ENCODE measurements at regions not wholly inside any gene's neighbourhood (a gene's known extent, or its start where the extent isn't known, plus 50 kb on each side); places are given as distances from the start of the nearest gene placed in this dataset.
"Not testable (repeated sequence)": the region's sequence is repeated elsewhere in the genome, so short reads cannot be mapped to it uniquely, and the experiment has no call there.

DNA sequence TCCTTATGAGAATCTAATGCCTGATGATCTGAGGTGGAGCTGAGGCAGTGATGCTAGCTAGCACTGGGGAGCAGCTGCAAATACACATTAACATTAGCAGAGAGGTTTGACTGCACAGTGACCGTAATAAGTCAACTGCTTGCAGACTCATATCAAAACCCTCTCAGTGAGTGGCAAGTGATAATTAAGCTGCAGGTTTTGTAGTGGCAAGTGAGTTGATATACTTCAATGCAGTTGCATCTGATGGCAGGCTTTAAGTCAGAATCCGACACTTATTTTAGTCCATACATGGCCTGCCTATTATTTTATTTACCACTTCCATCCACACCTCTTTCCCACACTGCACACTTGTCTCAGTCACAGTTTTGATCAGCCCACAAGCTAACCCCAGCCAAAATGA is 209.2 kb upstream of the IRS2 start:
- Mint-ChIP-seq H3K4me1 (ENCODE audit: low read depth in 2 of 2) (no peaks in the 10 kb centered on the region), H3K9me3 (peaks cover under 1% of the 10 kb centered on the region), H3K36me3 (no peaks in the 10 kb centered on the region), H3K27ac (no peak overlapping the region), H3K27me3 (peaks cover 6 to 8% of the 10 kb centered on the region in 2 donors), H3K4me3 (no peak overlapping the region)
- ATAC-seq (no peak), DNase-seq (ENCODE audit: low spot score) (no peak)

DNA sequence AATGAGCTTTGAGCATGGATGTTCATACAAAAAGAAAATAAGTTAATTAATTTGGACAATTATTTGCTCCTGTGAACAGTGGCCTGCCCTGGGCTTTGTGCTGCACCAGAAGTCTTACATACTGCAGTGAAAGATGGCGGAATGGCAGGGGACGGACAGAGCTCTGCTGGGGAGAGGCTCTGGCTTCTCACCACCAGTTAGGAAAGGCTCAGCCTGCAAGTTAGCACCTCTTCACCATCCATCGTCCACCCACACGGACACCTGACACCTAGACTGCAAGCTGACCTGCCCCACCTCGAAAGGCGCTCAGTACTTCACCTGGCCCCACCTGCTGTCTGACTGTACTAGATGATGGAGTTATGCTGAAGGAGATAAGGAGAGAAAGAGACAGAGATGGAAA is 203.9 kb upstream of the IRS2 start:
- no peak overlapping the region for H3K4me3 Mint-ChIP-seq
- H3K9me3 Mint-ChIP-seq = peaks cover 6% of the 10 kb centered on the region
- peak in 1 of 2 donors; percentile 36 for ATAC-seq
- H3K27me3 Mint-ChIP-seq = peaks cover 0 to 7% of the 10 kb centered on the region in 2 donors
- H3K27ac Mint-ChIP-seq = no peak overlapping the region
- H3K36me3 Mint-ChIP-seq = no peaks in the 10 kb centered on the region
- no peak for DNase-seq (ENCODE audit: low spot score)
- no peaks in the 10 kb centered on the region for H3K4me1 Mint-ChIP-seq (ENCODE audit: low read depth in 2 of 2)

DNA sequence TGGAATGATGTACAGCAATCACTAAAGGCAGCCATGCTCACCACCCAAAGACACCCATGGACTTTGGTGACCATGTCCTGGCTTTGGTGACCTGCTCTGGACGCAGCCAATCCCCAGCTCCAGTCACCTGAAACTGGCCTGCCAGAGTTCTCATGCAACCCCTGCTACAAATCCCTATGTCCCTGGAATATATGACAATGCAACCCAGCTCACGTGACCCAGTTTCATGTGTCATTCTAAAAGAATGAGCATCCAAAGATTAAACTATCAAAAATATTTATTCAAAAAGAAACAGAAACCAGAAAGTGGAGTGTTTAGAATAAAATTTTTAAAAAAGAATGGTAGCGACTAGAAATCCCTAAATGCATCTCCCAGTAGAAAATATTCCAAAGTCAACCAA is 203.3 kb upstream of the IRS2 start:
- Mint-ChIP-seq H3K27ac (no peak overlapping the region), H3K4me3 (no peak overlapping the region)
- ATAC-seq = no peak

DNA sequence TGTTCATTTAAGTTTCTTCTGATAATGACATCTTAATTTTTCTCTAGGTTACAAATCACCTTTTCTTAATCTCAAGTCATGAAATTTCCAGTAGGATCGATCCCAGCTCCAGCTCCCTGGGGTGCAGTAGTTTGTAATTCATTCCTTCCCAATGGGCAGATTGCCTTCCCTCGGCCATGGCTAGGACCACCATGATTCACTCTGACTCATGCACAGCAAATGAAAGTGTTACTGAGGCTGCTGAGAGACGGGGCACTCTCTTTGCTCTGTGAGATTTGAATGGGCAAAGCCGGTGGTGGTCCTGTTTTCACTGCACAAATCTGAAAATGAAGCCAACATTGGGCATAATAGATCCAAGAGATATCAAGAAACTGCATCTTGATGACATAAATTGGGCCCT is 202.8 kb upstream of the IRS2 start:
- no peaks in the 10 kb centered on the region for H3K36me3 Mint-ChIP-seq
- DNase-seq (ENCODE audit: low spot score) = no peak
- H3K4me3 Mint-ChIP-seq = no peak overlapping the region
- peaks cover 6% of the 10 kb centered on the region for H3K9me3 Mint-ChIP-seq
- no peak overlapping the region for H3K27ac Mint-ChIP-seq
- ATAC-seq = no peak
- H3K4me1 Mint-ChIP-seq (ENCODE audit: low read depth in 2 of 2) = no peaks in the 10 kb centered on the region
- peaks cover 0 to 7% of the 10 kb centered on the region in 2 donors for H3K27me3 Mint-ChIP-seq

More for the DNA sequence above, 203.3 kb upstream of the IRS2 start:
- Mint-ChIP-seq H3K27me3 (peaks cover 0 to 7% of the 10 kb centered on the region in 2 donors), H3K36me3 (no peaks in the 10 kb centered on the region), H3K4me1 (ENCODE audit: low read depth in 2 of 2) (no peaks in the 10 kb centered on the region), H3K9me3 (peaks cover 6% of the 10 kb centered on the region)
- no peak for DNase-seq (ENCODE audit: low spot score)

DNA sequence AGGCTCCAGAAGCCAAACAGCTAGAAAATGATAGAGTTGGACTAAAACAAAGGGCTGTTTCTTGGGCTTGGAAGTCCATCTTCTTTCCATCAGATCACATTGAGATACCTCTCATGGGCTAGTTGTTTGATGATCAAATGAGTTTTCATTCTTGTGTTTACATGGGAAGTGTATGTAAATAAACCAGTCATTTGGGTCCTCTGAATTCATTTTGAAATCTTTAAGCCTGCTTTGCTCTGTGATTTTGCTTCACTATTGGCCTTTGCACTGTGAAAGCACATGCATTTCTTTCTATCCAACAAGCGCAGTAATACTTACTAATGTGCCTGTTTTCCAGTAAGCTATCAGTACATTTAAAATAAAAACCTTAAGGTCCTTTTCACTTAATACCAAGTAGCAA is 200.5 kb upstream of the IRS2 start:
- no peak for ATAC-seq
- peaks cover 6% of the 10 kb centered on the region for H3K9me3 Mint-ChIP-seq

DNA sequence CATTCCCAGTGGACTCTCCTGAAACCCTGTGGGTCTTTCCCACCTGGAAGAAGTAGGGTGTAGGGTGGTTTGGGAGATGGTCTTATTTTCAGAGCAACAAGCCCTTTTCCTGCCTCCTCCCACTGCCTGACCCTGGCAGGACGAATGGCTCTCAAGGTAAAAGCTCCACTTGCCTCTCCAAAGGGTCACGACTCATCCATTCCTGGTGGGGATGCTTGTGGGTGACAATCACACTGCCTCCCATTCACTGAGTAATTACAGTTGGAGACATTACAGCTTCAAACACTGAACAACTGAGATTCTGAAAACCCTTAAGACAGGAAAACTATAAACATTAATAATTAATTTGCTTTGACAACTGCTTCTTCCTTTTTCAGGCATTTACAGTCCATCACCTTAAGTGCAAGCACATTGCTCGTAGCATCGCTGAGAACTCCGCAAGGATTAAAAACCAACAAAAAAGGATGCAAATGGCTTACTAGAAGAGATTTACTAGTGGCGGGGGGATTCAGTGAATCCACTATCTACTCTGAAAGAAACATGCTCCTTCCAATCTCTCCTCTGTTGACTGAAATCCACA is 199.6 kb upstream of the IRS2 start:
- peaks cover 6% of the 10 kb centered on the region for H3K9me3 Mint-ChIP-seq
- no peak overlapping the region for H3K27ac Mint-ChIP-seq
- ATAC-seq (no peak), DNase-seq (ENCODE audit: low spot score) (no peak)
- H3K4me3 Mint-ChIP-seq = no peak overlapping the region
- H3K27me3 Mint-ChIP-seq = peaks cover 2 to 7% of the 10 kb centered on the region in 2 donors
- no peaks in the 10 kb centered on the region for H3K4me1 Mint-ChIP-seq (ENCODE audit: low read depth in 2 of 2)
- no peaks in the 10 kb centered on the region for H3K36me3 Mint-ChIP-seq

More for the DNA sequence above, 200.5 kb upstream of the IRS2 start:
- H3K36me3 Mint-ChIP-seq = no peaks in the 10 kb centered on the region
- no peak overlapping the region for H3K4me3 Mint-ChIP-seq
- peaks cover 2 to 7% of the 10 kb centered on the region in 2 donors for H3K27me3 Mint-ChIP-seq
- H3K4me1 Mint-ChIP-seq (ENCODE audit: low read depth in 2 of 2) = no peaks in the 10 kb centered on the region
- no peak for DNase-seq (ENCODE audit: low spot score)
- H3K27ac Mint-ChIP-seq = no peak overlapping the region

DNA sequence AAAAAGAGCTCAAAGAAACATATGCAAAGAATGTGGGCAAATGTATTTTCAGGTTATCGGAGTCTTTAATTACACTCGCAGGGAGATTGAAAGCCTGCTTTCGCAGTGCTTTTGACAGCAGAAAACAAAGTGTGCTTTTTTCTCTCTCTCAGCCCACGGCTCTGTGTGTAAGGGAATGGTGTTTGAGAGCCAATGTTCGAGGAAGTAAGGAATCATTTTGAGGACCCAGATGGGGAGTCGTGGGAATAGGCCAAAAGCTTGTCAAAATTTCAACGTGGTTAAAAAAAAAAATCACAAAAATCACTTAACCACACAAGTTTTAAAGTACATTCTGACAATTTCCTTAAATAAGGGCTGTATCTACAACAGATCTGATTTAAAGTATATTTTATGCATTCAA is 197.1 kb upstream of the IRS2 start:
- no peak for ATAC-seq
- Mint-ChIP-seq H3K27me3 (peaks cover 5 to 6% of the 10 kb centered on the region in 2 donors), H3K36me3 (no peaks in the 10 kb centered on the region), H3K9me3 (peaks cover 2% of the 10 kb centered on the region), H3K27ac (no peak overlapping the region), H3K4me3 (no peak overlapping the region), H3K4me1 (ENCODE audit: low read depth in 2 of 2) (no peaks in the 10 kb centered on the region)
- no peak for DNase-seq (ENCODE audit: low spot score)

DNA sequence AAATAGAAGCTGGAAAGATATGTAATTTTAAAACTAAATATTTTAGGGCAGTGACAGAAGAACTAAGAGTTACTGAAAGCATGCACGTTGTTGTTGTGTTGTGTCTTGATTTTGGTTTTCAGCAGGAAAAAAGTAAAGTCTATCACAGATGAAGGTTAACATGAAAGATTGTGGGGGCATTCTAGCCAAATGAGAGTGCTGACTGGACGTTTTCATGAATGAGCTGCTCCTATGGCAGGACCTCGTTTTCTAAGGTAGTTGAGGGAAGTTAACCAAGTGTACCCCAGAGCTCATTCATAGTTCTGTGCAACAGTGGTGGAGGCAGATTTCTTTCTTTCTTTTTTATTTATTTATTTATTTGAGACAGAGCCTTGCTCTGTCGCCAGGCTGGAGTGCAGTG is 194.6 kb upstream of the IRS2 start:
- Mint-ChIP-seq H3K36me3 (no peaks in the 10 kb centered on the region), H3K4me1 (ENCODE audit: low read depth in 2 of 2) (no peaks in the 10 kb centered on the region), H3K9me3 (no peaks in the 10 kb centered on the region), H3K27me3 (peaks cover 0 to 5% of the 10 kb centered on the region in 2 donors), H3K27ac (no peak overlapping the region), H3K4me3 (no peak overlapping the region)
- no peak for ATAC-seq
- no peak for DNase-seq (ENCODE audit: low spot score)

DNA sequence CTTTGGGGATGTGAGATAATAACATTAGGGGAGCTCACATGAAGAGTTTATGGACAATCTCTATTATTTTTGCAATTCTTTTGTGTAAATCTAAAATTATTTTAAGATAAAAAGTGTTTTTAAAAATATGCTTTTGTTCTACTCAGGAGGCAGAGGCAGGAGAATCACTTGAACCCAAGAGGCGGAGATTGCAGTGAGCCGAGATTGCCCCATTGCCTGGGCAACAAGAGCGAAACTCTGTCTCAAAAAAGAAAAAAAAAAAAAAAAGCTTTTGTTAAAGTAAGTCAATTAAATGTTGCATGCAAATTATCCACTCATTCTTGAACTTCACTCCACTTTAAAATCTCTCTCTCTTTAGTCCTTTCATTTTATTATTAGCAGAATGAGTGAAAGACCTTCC is 193.3 kb upstream of the IRS2 start:
- not testable (repeated sequence) for ATAC-seq; H3K27ac Mint-ChIP-seq; DNase-seq (ENCODE audit: low spot score); H3K4me3 Mint-ChIP-seq; H3K36me3 Mint-ChIP-seq; H3K27me3 Mint-ChIP-seq; H3K4me1 Mint-ChIP-seq (ENCODE audit: low read depth in 2 of 2); H3K9me3 Mint-ChIP-seq

DNA sequence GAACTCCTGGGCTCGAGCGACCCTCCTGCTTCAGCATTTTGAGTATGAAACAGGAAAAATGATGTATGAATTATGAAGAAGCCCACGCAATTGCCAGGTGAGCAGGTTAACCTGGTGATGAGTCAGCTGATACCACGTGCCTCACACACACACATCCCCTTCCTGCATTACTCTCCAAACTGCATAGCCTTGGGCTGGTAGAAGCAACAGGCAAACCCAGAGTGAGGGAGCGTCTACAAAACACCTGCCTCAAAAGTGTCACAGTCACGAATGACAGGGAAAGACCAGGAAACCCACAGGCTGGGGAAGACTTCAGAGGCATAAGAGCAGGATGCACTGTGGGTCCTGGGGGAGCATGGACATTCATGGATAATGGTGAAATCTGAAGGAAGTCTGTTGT is 192.8 kb upstream of the IRS2 start:
- Mint-ChIP-seq H3K4me1 (ENCODE audit: low read depth in 2 of 2) (no peaks in the 10 kb centered on the region), H3K4me3 (no peak overlapping the region), H3K36me3 (no peaks in the 10 kb centered on the region), H3K9me3 (no peaks in the 10 kb centered on the region), H3K27me3 (peaks cover 0 to 5% of the 10 kb centered on the region in 2 donors), H3K27ac (no peak overlapping the region)
- no peak for DNase-seq (ENCODE audit: low spot score)
- no peak for ATAC-seq

DNA sequence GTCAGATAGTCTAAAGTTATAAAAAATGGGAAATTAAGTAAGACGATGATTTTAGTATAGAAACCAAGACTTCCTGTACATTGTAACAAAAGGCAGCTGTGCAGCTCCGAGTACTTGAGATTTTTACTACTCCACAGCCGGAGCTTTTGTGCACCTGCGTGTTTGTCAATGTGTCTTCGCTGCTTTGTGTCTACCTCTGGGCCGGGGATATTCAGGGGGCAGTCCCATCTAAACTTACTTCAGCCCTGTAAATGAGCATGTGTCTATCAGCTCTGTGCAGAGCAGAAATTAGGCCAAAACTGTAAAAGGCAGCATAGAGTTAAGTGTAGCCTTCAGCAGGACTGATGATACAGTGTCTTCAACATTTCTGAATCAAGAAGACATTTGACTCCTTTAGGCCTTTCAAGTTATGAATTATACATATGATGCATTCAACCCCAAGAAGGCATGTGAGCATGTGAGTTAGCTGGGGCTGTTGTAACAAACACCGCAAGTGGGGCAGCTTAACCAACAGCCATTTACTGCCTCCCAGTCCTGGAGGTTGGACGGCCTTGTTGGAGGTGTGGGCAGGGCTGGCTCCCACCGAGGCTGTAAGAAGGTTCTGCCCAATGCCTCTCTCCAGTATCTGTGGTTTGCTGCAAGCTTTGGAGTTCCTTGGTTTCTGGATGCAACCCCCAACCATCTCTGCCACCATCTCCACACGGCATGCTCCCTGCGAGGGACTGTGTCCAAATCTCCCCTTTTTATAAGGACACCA is 191.0 kb upstream of the IRS2 start:
- Mint-ChIP-seq H3K4me3 (no peak overlapping the region), H3K27me3 (peaks cover 0 to 5% of the 10 kb centered on the region in 2 donors), H3K36me3 (no peaks in the 10 kb centered on the region), H3K27ac (no peak overlapping the region), H3K4me1 (ENCODE audit: low read depth in 2 of 2) (no peaks in the 10 kb centered on the region), H3K9me3 (no peaks in the 10 kb centered on the region)
- ATAC-seq (no peak), DNase-seq (ENCODE audit: low spot score) (no peak)

DNA sequence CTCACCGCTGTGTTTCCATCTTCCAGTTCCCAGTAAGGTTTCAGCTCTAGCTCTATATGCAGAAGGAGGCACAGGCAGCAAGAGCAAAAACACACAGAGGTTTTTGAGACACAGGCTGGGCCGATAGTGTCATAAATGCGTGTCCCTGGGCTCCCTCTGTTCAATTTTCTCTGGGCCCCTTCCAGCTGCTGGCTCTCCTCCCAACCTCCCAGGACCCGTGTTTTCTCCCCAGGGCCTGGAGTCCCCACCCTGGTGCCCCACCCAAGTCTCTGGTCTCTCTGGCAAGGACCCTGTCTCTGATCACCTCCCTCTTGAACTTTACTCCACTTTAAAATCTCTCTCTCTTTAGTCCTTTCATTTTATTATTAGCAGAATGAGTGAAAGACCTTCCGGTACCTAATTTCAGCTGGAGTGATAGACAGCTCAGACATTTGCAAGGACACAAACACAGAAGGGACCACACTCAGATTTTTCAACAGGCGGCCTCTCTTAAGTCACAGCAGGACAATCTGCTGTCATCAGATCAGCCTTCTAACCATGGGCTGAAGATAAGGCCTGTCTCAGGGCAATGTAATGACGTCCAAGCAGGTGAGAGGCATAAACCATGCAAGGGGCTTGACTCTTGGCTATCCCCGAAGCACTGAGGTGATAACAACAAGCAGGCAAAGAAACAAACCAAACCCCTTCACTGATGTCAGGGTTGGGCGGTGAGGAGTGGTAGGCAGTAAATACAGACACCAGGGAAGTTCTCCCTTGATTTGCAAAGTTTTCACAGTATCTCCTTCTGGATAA is 190.0 kb upstream of the IRS2 start:
- ATAC-seq = no peak
- H3K27me3 Mint-ChIP-seq = peaks cover 0 to 2% of the 10 kb centered on the region in 2 donors
- H3K36me3 Mint-ChIP-seq = no peaks in the 10 kb centered on the region

DNA sequence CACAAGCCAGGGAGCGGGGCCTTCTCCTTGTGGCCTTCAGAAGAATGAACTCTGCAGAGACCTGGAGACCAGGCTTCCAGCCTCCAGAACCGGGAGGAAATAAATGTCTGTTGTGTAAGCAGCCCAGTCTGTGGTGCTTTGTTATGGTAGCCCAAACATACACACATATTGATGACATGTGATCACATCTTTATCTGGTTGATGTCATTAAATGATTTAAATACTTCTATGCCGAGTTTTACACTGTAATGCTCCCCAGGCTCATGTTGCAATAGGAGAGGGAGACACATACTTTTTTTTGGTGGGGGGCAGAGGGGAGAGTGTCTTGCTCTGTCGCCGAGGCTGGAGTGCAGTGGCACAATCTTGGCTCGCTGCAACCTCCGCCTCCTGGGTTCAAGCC is 188.0 kb upstream of the IRS2 start:
- no peaks in the 10 kb centered on the region for H3K36me3 Mint-ChIP-seq
- H3K9me3 Mint-ChIP-seq = peaks cover 6% of the 10 kb centered on the region
- H3K27ac Mint-ChIP-seq = no peak overlapping the region
- H3K27me3 Mint-ChIP-seq = peaks cover 0 to 2% of the 10 kb centered on the region in 2 donors
- no peak for DNase-seq (ENCODE audit: low spot score)
- no peak overlapping the region for H3K4me3 Mint-ChIP-seq
- no peak for ATAC-seq
- H3K4me1 Mint-ChIP-seq (ENCODE audit: low read depth in 2 of 2) = no peaks in the 10 kb centered on the region

More for the DNA sequence above, 190.0 kb upstream of the IRS2 start:
- no peak for DNase-seq (ENCODE audit: low spot score)
- Mint-ChIP-seq H3K9me3 (no peaks in the 10 kb centered on the region), H3K27ac (no peak overlapping the region), H3K4me3 (no peak overlapping the region), H3K4me1 (ENCODE audit: low read depth in 2 of 2) (no peaks in the 10 kb centered on the region)

DNA sequence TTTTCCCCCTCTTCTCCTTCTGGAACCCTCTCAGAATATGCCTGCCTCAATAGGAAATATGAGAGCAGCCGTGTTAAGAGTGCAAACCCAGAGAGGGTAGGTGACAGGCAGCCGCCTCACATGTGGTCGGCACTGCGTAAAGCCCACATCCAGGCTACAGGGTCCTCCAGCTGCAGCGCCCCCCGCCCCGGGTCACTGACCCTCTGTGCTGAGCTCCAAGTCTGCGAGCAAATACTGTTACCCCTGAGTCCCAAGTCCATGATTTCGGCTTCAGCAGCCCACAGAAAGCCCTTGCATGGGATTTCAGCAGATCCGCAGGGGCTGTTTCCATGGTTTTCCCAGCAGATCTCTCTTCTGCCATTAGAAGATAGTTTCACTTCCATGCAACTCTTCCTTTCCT is 186.9 kb upstream of the IRS2 start:
- ATAC-seq = no peak
- Mint-ChIP-seq H3K9me3 (peaks cover 6% of the 10 kb centered on the region), H3K36me3 (no peaks in the 10 kb centered on the region), H3K27me3 (no peaks in the 10 kb centered on the region), H3K4me3 (no peak overlapping the region), H3K27ac (no peak overlapping the region), H3K4me1 (ENCODE audit: low read depth in 2 of 2) (no peaks in the 10 kb centered on the region)
- DNase-seq (ENCODE audit: low spot score) = no peak
